HepG2 (cell line): ENCODE measurements at regions not wholly inside any gene's neighbourhood (a gene's known extent, or its start where the extent isn't known, plus 50 kb on each side); places are given as distances from the start of the nearest gene placed in this dataset.

ENCODE experiments used
- ATAC-seq: fragments of 200-7000 bp; cut with Tn5 transposase; 3 replicates; pipeline ENCODE4 v1.9.1; 2020; ENCODE audit warnings: mild to moderate bottlenecking, moderate library complexity
- BruUV-seq: library from RNA; stranded (reverse); fragments of 400-500 nt; replicated peaks from 2 replicates; lab custom pipeline; 2021; lab: Mats Ljungman, UMichigan
- CTCF ChIA-PET: fragments of 300-600 bp; formaldehyde crosslinking; extraction: SDS; loops from one replicate; lab custom pipeline; 2021; ENCODE audit warnings: low total read pairs, inconsistent platforms, low intra/inter-chr PET ratio; lab: Yijun Ruan, JAX
- POLR2A ChIA-PET: fragments of 350-600 bp; sonication (Branson Sonifier 250); formaldehyde crosslinking; loops from one replicate; lab custom pipeline; 2020; ENCODE audit warnings: antibody characterized with exemption, inconsistent platforms; lab: Yijun Ruan, JAX
- DNase-seq: peaks from one replicate; pipeline ENCODE4 v3.0.0-alpha.2; 2015; ENCODE audit warnings: low spot score
- FAIRE-seq: peaks from 3 replicates; lab custom pipeline; 2011; peaks lifted over from hg19 to GRCh38; lab: Jason Lieb, UNC
- H2AFZ ChIP-seq: one replicate; pipeline ENCODE4 v1.6.1; 2011; ENCODE audit warnings: low read length, inconsistent platforms
- H3K27ac ChIP-seq: fragments of 300-600 bp; 3 replicates; pipeline ENCODE4 v1.8.0; 2011; ENCODE audit warnings: mixed run types, mild to moderate bottlenecking, mixed read lengths, low read length, inconsistent platforms; ENCODE audit not compliant: insufficient read depth; ENCODE audit errors: extremely low read length
- H3K27me3 ChIP-seq, 2 experiments: fragments of 200-600 bp in 1 of 2; 2 replicates in 1 of 2; 3 replicates in 1 of 2; pipeline versions ENCODE4 v1.6.0 to v1.8.0; 2011; ENCODE audit warnings: low read length in 2 of 2, mild to moderate bottlenecking in 2 of 2, moderate library complexity in 2 of 2, inconsistent platforms in 1 of 2; ENCODE audit not compliant: insufficient read depth in 2 of 2, control insufficient read depth in 1 of 2
- H3K36me3 ChIP-seq, 2 experiments: fragments of 200-600 bp in 1 of 2; replicated peaks in 1 of 2; 2 replicates in 1 of 2; 3 replicates in 1 of 2; pipeline versions ENCODE4 v1.5.1 to v1.8.0; 2011; ENCODE audit warnings: low read length in 2 of 2, inconsistent platforms in 1 of 2; ENCODE audit not compliant: insufficient read depth in 2 of 2, control insufficient read depth in 1 of 2
- H3K4me1 ChIP-seq: 2 replicates; pipeline ENCODE4 v1.5.1; 2012; ENCODE audit warnings: low read length, inconsistent platforms; ENCODE audit not compliant: insufficient read depth
- H3K4me2 ChIP-seq: 2 replicates; pipeline ENCODE4 v1.6.0; 2011; ENCODE audit warnings: low read depth, low read length, inconsistent platforms
- H3K4me3 ChIP-seq, 3 experiments: fragments of 200-600 bp in 1 of 3; sonication (generic), shearing (Covaris generic) in 1 of 3; replicated peaks in 1 of 3; 2 replicates each; pipeline ENCODE4 v1.5.1; 2011 to 2016; ENCODE audit warnings: low read length in 3 of 3, inconsistent platforms in 2 of 3, low read depth in 2 of 3, mild to moderate bottlenecking in 2 of 3, control low read depth in 1 of 3, mixed read lengths in 1 of 3; ENCODE audit not compliant: insufficient read depth in 1 of 3
- H3K79me2 ChIP-seq: one replicate; pipeline ENCODE4 v1.6.1; 2011; ENCODE audit warnings: low read length, inconsistent platforms; ENCODE audit not compliant: insufficient read depth
- H3K9ac ChIP-seq: 2 replicates; pipeline ENCODE4 v1.6.0; 2011; ENCODE audit warnings: mild to moderate bottlenecking, low read depth, low read length, inconsistent platforms; ENCODE audit not compliant: insufficient read depth
- H3K9me3 ChIP-seq: 2 replicates; pipeline ENCODE4 v1.5.1; 2012; ENCODE audit warnings: mild to moderate bottlenecking, low read length
- H4K20me1 ChIP-seq: 2 replicates; pipeline ENCODE4 v1.6.0; 2011; ENCODE audit warnings: inconsistent platforms, mild to moderate bottlenecking, low read length, moderate library complexity; ENCODE audit not compliant: insufficient read depth
- AGO1 ChIP-seq: fragments of 200-400 bp; formaldehyde crosslinking; IDR thresholded peaks from 2 replicates; pipeline ENCODE4 v1.6.1; 2017; ENCODE audit warnings: mild to moderate bottlenecking, low read depth, low read length, moderate library complexity; ENCODE audit not compliant: poor library complexity, severe bottlenecking
- DNMT1 ChIP-seq: sonication (generic); formaldehyde crosslinking; IDR thresholded peaks from 2 replicates; pipeline ENCODE4 v1.5.1; 2020; ENCODE audit warnings: mild to moderate bottlenecking, missing genetic modification reagents
- MEIS1 ChIP-seq: sonication (generic); formaldehyde crosslinking; IDR thresholded peaks from 2 replicates; pipeline ENCODE4 v1.9.0; 2021; ENCODE audit warnings: mild to moderate bottlenecking, missing genetic modification reagents, moderate library complexity, borderline replicate concordance
- NR2C2 ChIP-seq: sonication (generic); formaldehyde crosslinking; IDR thresholded peaks from 2 replicates; pipeline ENCODE4 v1.4.0; 2020; ENCODE audit warnings: missing genetic modification reagents, mild to moderate bottlenecking, moderate library complexity, borderline replicate concordance
- PHF20 ChIP-seq: sonication (generic); formaldehyde crosslinking; IDR thresholded peaks from 2 replicates; pipeline ENCODE4 v1.5.0; 2020; ENCODE audit warnings: mild to moderate bottlenecking, missing genetic modification reagents
- ZNF335 ChIP-seq: sonication (generic); formaldehyde crosslinking; IDR thresholded peaks from 2 replicates; pipeline ENCODE4 v1.4.0; 2020; ENCODE audit warnings: missing genetic modification reagents
- ZNF501 ChIP-seq: sonication (generic); formaldehyde crosslinking; IDR thresholded peaks from 2 replicates; pipeline ENCODE4 v1.5.1; 2020; ENCODE audit warnings: mild to moderate bottlenecking, moderate library complexity, missing genetic modification reagents
- ZNF773 ChIP-seq: sonication (generic); formaldehyde crosslinking; IDR thresholded peaks from 2 replicates; pipeline ENCODE4 v1.4.0; 2020; ENCODE audit warnings: missing genetic modification reagents, borderline replicate concordance
- in situ Hi-C: cut with HindIII; loops from 2 replicates; pipeline ENCODE4 v1.10.0; 2017; ENCODE audit warnings: low pct_unique_long_range_greater_than_20kb; ENCODE audit not compliant: extremely low pct_ligation_motif_present
- intact Hi-C: fragments of 100-400 bp; cut with micrococcal nuclease; formaldehyde crosslinking; loops from one replicate; pipeline ENCODE4 v1.10.0; 2022; ENCODE audit not compliant: unreplicated experiment
- TF ChIP-seq, protein P1 (sequence below): sonication (generic); formaldehyde crosslinking; conservative IDR thresholded peaks from 2 replicates; pipeline ENCODE4 v1.8.0; 2022; ENCODE audit warnings: mild to moderate bottlenecking, moderate library complexity, missing genetic modification reagents
- TF ChIP-seq, protein P2 (sequence below): sonication (generic); formaldehyde crosslinking; IDR thresholded peaks from 2 replicates; pipeline ENCODE4 v1.5.1; 2020; ENCODE audit warnings: missing genetic modification reagents, mild to moderate bottlenecking, borderline replicate concordance
- TF ChIP-seq, protein P3 (sequence below): sonication (generic); formaldehyde crosslinking; IDR thresholded peaks from 2 replicates; pipeline ENCODE4 v1.4.0; 2020; ENCODE audit warnings: mild to moderate bottlenecking, missing genetic modification reagents
- TF ChIP-seq, protein P4 (sequence below): sonication (generic); formaldehyde crosslinking; IDR thresholded peaks from 2 replicates; pipeline ENCODE4 v1.5.0; 2020; ENCODE audit warnings: missing genetic modification reagents, mild to moderate bottlenecking, borderline replicate concordance

DNA sequence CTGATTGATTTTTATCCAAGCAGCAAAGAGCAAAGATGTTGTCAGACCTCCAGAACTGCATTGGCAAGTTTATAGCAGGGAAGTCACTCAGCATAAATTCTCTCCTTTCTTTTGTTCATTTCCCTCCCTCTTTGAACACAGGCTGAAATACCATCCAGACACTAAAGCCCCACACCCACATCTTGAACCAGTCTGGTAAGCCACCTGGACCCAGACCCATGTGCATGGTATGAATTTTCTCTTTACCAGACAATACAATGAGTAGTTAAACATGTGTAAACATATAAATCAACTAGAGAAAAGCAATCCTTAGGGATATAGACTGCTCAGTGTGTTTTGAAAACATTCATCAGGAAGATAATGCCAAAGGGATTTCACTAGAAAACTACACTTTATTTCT, 488.3 kb upstream of the FLRT2 start:
- H3K27ac ChIP-seq: no peak overlapping the region
- no TSS peak for BruUV-seq
- H3K27me3 ChIP-seq: no peaks in the 10 kb centered on the region
- H3K9me3 ChIP-seq: peaks cover 90% of the 10 kb centered on the region
- ATAC-seq: no peak
- in situ Hi-C loops: no loop called here
- no peak overlapping the region for H3K9ac ChIP-seq
- no peak for DNase-seq
- H3K4me3 ChIP-seq: no peak overlapping the region
- no peaks in the 10 kb centered on the region for H3K4me1 ChIP-seq
- POLR2A ChIA-PET: no interaction called here
- intact Hi-C loops: no loop called here
- CTCF ChIA-PET: no interaction called here
- no peak overlapping the region for H3K4me2 ChIP-seq
- TF ChIP-seq NR2C2 (CRISPR knock-in tag) (no peak), ZNF335 (CRISPR knock-in tag) (no peak), DNMT1 (CRISPR knock-in tag) (no peak), PHF20 (CRISPR knock-in tag) (no peak), MEIS1 (CRISPR knock-in tag) (no peak), AGO1 (no peak), ZNF773 (CRISPR knock-in tag) (no peak), ZNF501 (CRISPR knock-in tag) (no peak)
- TF ChIP-seq, protein P1, sequence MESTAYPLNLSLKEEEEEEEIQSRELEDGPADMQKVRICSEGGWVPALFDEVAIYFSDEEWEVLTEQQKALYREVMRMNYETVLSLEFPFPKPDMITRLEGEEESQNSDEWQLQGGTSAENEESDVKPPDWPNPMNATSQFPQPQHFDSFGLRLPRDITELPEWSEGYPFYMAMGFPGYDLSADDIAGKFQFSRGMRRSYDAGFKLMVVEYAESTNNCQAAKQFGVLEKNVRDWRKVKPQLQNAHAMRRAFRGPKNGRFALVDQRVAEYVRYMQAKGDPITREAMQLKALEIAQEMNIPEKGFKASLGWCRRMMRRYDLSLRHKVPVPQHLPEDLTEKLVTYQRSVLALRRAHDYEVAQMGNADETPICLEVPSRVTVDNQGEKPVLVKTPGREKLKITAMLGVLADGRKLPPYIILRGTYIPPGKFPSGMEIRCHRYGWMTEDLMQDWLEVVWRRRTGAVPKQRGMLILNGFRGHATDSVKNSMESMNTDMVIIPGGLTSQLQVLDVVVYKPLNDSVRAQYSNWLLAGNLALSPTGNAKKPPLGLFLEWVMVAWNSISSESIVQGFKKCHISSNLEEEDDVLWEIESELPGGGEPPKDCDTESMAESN: no peak
- TF ChIP-seq, protein P2, sequence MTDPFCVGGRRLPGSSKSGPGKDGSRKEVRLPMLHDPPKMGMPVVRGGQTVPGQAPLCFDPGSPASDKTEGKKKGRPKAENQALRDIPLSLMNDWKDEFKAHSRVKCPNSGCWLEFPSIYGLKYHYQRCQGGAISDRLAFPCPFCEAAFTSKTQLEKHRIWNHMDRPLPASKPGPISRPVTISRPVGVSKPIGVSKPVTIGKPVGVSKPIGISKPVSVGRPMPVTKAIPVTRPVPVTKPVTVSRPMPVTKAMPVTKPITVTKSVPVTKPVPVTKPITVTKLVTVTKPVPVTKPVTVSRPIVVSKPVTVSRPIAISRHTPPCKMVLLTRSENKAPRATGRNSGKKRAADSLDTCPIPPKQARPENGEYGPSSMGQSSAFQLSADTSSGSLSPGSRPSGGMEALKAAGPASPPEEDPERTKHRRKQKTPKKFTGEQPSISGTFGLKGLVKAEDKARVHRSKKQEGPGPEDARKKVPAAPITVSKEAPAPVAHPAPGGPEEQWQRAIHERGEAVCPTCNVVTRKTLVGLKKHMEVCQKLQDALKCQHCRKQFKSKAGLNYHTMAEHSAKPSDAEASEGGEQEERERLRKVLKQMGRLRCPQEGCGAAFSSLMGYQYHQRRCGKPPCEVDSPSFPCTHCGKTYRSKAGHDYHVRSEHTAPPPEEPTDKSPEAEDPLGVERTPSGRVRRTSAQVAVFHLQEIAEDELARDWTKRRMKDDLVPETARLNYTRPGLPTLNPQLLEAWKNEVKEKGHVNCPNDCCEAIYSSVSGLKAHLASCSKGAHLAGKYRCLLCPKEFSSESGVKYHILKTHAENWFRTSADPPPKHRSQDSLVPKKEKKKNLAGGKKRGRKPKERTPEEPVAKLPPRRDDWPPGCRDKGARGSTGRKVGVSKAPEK (CRISPR knock-in tag): no peak
- TF ChIP-seq, protein P3, sequence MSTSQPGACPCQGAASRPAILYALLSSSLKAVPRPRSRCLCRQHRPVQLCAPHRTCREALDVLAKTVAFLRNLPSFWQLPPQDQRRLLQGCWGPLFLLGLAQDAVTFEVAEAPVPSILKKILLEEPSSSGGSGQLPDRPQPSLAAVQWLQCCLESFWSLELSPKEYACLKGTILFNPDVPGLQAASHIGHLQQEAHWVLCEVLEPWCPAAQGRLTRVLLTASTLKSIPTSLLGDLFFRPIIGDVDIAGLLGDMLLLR (CRISPR knock-in tag): no peak
- TF ChIP-seq, protein P4, sequence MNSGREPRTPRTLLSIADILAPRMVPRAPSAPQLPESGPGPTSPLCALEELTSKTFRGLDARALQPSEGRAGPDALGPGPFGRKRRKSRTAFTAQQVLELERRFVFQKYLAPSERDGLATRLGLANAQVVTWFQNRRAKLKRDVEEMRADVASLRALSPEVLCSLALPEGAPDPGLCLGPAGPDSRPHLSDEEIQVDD (CRISPR knock-in tag): no peak
- FAIRE-seq: no peak
- H3K79me2 ChIP-seq: no peaks in the 10 kb centered on the region
- no peaks in the 10 kb centered on the region for H4K20me1 ChIP-seq
- no peaks in the 10 kb centered on the region for H3K36me3 ChIP-seq
- no peak overlapping the region for H2AFZ ChIP-seq
